ENCODE measurements at regions not wholly inside any gene's neighbourhood (a gene's known extent, or its start where the extent isn't known, plus 50 kb on each side); places are given as distances from the start of the nearest gene placed in this dataset.

DNA sequence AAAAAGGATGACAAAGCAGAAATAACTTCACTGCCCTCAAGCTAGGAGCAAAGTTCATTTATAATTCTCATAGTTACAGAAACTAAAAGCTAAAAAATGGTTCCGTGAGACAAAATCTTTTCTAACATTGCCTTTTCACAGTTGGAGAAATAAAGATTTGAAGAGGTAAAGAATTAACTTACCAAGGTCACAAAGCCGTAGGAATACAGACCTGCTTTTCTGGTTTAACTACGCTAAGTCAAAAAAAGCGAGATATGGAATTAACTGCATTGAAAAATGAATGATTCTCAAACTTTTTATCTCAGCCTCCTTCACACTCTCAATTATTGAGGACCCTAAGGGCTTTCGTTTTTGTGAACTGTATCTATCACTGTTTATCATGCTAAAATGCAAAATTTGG is 95.3 kb downstream of the SLC17A6 start:
- DNase-seq: no peak

GRCh38 chr11:22433094-22433455 is 94.9 kb downstream of the SLC17A6 start:
- no peak for DNase-seq

- peak; percentile 90 for DNase-seq
Measured at GRCh38 chr11:22432291-22433093, 94.3 kb downstream of the SLC17A6 start.

DNA sequence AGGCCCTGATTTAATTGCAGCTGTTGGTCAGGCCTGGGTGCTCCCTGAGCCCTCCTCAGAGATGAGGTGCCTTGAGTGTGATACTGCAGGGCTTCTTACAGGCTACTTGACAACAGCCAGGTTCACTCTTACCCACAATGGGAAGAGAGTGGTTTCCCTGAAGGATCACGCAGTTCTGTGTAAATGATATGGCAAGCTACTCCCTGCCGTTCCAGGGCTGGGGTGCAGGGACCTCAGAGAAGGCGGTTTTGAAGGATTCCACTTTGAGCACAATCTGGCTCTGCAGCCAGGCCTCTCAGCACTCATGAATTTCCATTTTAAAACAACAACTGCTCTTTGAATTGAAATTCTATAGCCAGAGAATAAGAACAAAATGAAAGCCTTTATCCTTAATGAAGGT is 92.9 kb downstream of the SLC17A6 start:
- DNase-seq: peak; percentile 96

- no peak for DNase-seq
Measured at GRCh38 chr11:22430639-22431038, 92.5 kb downstream of the SLC17A6 start.

DNA sequence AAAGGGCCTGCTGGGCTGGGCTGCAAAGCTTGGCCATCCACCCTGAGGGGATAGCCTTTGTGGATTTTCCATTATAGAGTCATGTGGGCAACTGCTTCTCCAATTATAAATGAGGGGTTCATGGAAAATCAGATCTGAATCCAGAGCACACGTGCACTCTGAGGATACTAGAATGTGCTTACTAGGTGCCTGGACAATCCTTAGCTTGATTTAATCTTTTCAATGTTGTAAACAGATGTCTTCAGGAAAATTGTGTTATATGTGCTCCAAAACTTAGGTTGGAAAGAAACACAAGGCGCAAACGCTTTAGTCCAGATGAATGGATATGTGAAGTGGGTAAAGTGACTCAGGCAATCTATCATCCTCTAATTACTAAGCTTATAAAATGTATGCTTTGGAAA is 92.0 kb downstream of the SLC17A6 start:
- peak; percentile 63 for DNase-seq
